Spleen (tissue), 7 donors: ENCODE measurements at regions not wholly inside any gene's neighbourhood (a gene's known extent, or its start where the extent isn't known, plus 50 kb on each side); places are given as distances from the start of the nearest gene placed in this dataset.

ENCODE experiments used
- CTCF ChIP-seq, 11 experiments: fragments of 200-600 bp in 7 of 11; fragments of 450-650 bp in 4 of 11; sonication (generic) in 4 of 11; IDR thresholded peaks in 8 of 11; conservative IDR thresholded peaks in 3 of 11; 1 replicate in 7 of 11; 2 replicates in 4 of 11; pipeline versions ENCODE4 v1.4.0 to v1.8.0; 2016 to 2021; ENCODE audit warnings: antibody characterized with exemption in 11 of 11, inconsistent platforms in 4 of 11, mild to moderate bottlenecking in 1 of 11
- POLR2A ChIP-seq, 3 donors: fragments of 450-650 bp; IDR thresholded peaks; one replicate each; pipeline ENCODE4 v1.5.1; 2017; ENCODE audit warnings: antibody characterized with exemption in 3 of 3, mild to moderate bottlenecking in 1 of 3
- POLR2AphosphoS5 ChIP-seq, 3 donors: sonication (generic); formaldehyde crosslinking; IDR thresholded peaks; one replicate each; pipeline ENCODE4 v1.5.1; 2017; ENCODE audit warnings: antibody characterized with exemption in 3 of 3
- donor health status: DM: no; HTN: no; CAD: no; lungs with moderate emphysema.
- donor health status: DM: no; HTN: no; CAD: no.
- donor health status: DM: no; HTN: no; CAD: no.

GRCh38 chr2:107094450-107094986 is 208.6 kb upstream of the ST6GAL2 start:
- TF ChIP-seq CTCF (IDR thresholded peaks at IDR 0.05 in 8 of 11, conservative IDR thresholded peaks at IDR 0.05 in 3 of 11): no peak
- no peak for TF ChIP-seq POLR2A (IDR thresholded peaks at IDR 0.05)
- no peak for TF ChIP-seq POLR2AphosphoS5 (IDR thresholded peaks at IDR 0.05)
